OCI-LY7 (cell line): ENCODE measurements at regions not wholly inside any gene's neighbourhood (a gene's known extent, or its start where the extent isn't known, plus 50 kb on each side); places are given as distances from the start of the nearest gene placed in this dataset.
"Not testable (repeated sequence)": the region's sequence is repeated elsewhere in the genome, so short reads cannot be mapped to it uniquely, and the experiment has no call there.

Source experiments
- BruUV-seq: library from RNA; stranded (reverse); fragments of 400-500 nt; replicated peaks from 2 replicates; lab custom pipeline; 2021; lab: Mats Ljungman, UMichigan
- CTCF ChIA-PET: fragments of 300-600 bp; sonication (Branson Sonifier 250); formaldehyde crosslinking; loops from one replicate; lab custom pipeline; 2022; ENCODE audit warnings: antibody characterized with exemption; ENCODE audit not compliant: unreplicated experiment; lab: Charles Lee
- POLR2A ChIA-PET: fragments of 300-600 bp; sonication (Branson Sonifier 250); formaldehyde crosslinking; loops from one replicate; lab custom pipeline; 2022; ENCODE audit warnings: antibody characterized with exemption; lab: Charles Lee
- DNase-seq: peaks from one replicate; pipeline ENCODE4 v3.0.0-alpha.2; 2015; ENCODE audit warnings: low spot score
- H2AFZ ChIP-seq: fragments of 200-600 bp; sonication (generic), shearing (Covaris generic); 2 replicates; pipeline ENCODE4 v1.6.1; 2014; ENCODE audit warnings: mild to moderate bottlenecking, antibody characterized with exemption, low read length, moderate library complexity
- H3K27ac ChIP-seq: fragments of 200-600 bp; sonication (generic); 2 replicates; pipeline ENCODE4 v1.5.1; 2014; ENCODE audit warnings: mixed run types, low read depth, mild to moderate bottlenecking, moderate library complexity, low read length, inconsistent platforms; ENCODE audit not compliant: poor library complexity, severe bottlenecking
- H3K36me3 ChIP-seq: fragments of 200-600 bp; sonication (generic); 2 replicates; pipeline ENCODE4 v1.6.1; 2014; ENCODE audit warnings: mild to moderate bottlenecking, antibody characterized with exemption, low read length, moderate library complexity, mixed read lengths; ENCODE audit not compliant: insufficient read depth
- H3K4me1 ChIP-seq: fragments of 200-600 bp; sonication (generic); 2 replicates; pipeline ENCODE4 v1.5.1; 2014; ENCODE audit warnings: mild to moderate bottlenecking, low read length; ENCODE audit not compliant: insufficient read depth, poor library complexity, severe bottlenecking
- H3K4me2 ChIP-seq: fragments of 200-600 bp; sonication (generic); 2 replicates; pipeline ENCODE4 v1.6.1; 2014; ENCODE audit warnings: mild to moderate bottlenecking, low read length
- H3K4me3 ChIP-seq: fragments of 200-600 bp; sonication (generic); 2 replicates; pipeline ENCODE4 v1.5.1; 2014; ENCODE audit warnings: mild to moderate bottlenecking, low read depth, low read length; ENCODE audit not compliant: poor library complexity, severe bottlenecking
- H3K79me2 ChIP-seq: fragments of 200-600 bp; sonication (generic); 2 replicates; pipeline ENCODE4 v1.6.1; 2016; ENCODE audit warnings: low read depth, mild to moderate bottlenecking, low read length, moderate library complexity, mixed read lengths; ENCODE audit not compliant: insufficient read depth
- H3K9me2 ChIP-seq: fragments of 200-600 bp; sonication (generic); 2 replicates; pipeline ENCODE4 v1.6.1; 2016; ENCODE audit warnings: mild to moderate bottlenecking, low read length, mixed read lengths; ENCODE audit not compliant: insufficient read depth
- H3K9me3 ChIP-seq: fragments of 200-600 bp; sonication (generic); 2 replicates; pipeline ENCODE4 v1.6.1; 2014; ENCODE audit warnings: mild to moderate bottlenecking, mixed run types, low read length, mixed read lengths
- H4K20me1 ChIP-seq: fragments of 200-600 bp; sonication (generic); 2 replicates; pipeline ENCODE4 v1.6.1; 2014; ENCODE audit warnings: mild to moderate bottlenecking, antibody characterized with exemption, low read length, moderate library complexity, mixed read lengths; ENCODE audit not compliant: insufficient read depth
- CTCF ChIP-seq: fragments of 200-600 bp; sonication (generic); conservative IDR thresholded peaks from 2 replicates; pipeline ENCODE4 v1.5.1; 2014; ENCODE audit warnings: mild to moderate bottlenecking, antibody characterized with exemption, low read length, moderate library complexity, mixed read lengths
- EZH2phosphoT487 ChIP-seq: fragments of 200-600 bp; sonication (generic); IDR thresholded peaks from 2 replicates; pipeline ENCODE4 v1.6.1; 2018; ENCODE audit warnings: low read depth, borderline replicate concordance, mild to moderate bottlenecking, mixed run types, antibody characterized with exemption, low read length, moderate library complexity, mixed read lengths
- intact Hi-C: fragments of 100-400 bp; cut with micrococcal nuclease; formaldehyde crosslinking; loops from one replicate; pipeline ENCODE4 v1.10.0; 2022; ENCODE audit not compliant: unreplicated experiment

DNA sequence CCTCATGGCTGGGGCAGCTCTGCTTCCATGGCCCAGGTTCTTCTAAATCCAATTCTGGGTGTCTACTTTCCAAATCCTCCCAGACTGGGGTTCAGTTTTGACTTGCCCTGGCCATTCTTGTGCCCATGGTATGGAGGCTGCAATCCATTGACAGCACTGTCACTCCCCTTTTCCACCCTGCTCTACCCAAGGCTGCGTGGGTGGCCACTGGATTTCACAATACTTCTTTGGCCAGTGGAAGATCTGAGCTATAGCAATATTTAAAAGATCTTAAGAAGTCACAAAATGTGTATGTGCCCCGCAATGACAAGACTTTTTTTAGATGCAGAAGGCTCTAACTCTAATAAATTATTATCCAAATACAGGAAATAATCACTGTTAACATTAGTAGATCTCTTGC is 329.4 kb upstream of the CCL2 start:
- no peak overlapping the region for H2AFZ ChIP-seq
- H3K9me2 ChIP-seq: no peaks in the 10 kb centered on the region
- H4K20me1 ChIP-seq: no peaks in the 10 kb centered on the region
- intact Hi-C loops: no loop called here
- POLR2A ChIA-PET: interaction anchor here (0.6 kb wide), 1 partner anchor 21 kb away, joined by 3 read pairs; no protein-coding TSS in a partner anchor
- BruUV-seq: no TSS peak
- no peak overlapping the region for H3K4me3 ChIP-seq
- H3K27ac ChIP-seq: no peak overlapping the region
- H3K4me2 ChIP-seq: no peak overlapping the region
- no peak for DNase-seq
- H3K36me3 ChIP-seq: no peaks in the 10 kb centered on the region
- H3K9me3 ChIP-seq: no peaks in the 10 kb centered on the region
- no peaks in the 10 kb centered on the region for H3K79me2 ChIP-seq
- TF ChIP-seq EZH2phosphoT487: no peak
- no peak for TF ChIP-seq CTCF
- no peaks in the 10 kb centered on the region for H3K4me1 ChIP-seq
- CTCF ChIA-PET: no interaction called here

DNA sequence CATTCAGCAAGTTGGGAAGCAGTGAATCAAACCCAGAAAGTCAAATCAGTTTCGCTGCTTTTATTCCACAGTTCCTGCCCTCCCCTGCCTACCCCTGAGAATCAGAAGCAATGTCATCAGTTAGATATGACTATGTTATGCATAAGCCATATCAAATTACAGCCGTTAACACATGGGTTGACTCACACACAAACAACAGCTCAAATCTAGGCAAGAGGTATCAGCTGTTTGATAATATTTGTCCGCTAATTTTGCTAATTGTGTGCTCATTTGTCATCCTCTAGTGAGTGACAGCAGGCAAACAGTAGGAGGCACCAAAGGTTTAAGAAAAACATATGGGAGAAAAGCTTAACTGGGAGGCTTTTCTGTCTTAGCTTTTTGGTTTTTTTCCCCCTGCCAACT is 327.4 kb upstream of the CCL2 start:
- Histone ChIP-seq H3K9me2 (no peaks in the 10 kb centered on the region), H3K36me3 (no peaks in the 10 kb centered on the region), H3K9me3 (no peaks in the 10 kb centered on the region), H3K4me3 (no peak overlapping the region), H2AFZ (no peak overlapping the region), H4K20me1 (no peaks in the 10 kb centered on the region), H3K4me1 (no peaks in the 10 kb centered on the region), H3K79me2 (no peaks in the 10 kb centered on the region), H3K27ac (no peak overlapping the region), H3K4me2 (no peak overlapping the region)
- ChIA-PET POLR2A (interaction anchor here (0.7 kb wide), 1 partner anchor 10 kb away, joined by 3 read pairs; no protein-coding TSS in a partner anchor), CTCF (no interaction called here)
- TF ChIP-seq CTCF (0 out of 2 replicates have a peak, but pooled peaks have one; percentile 23), EZH2phosphoT487 (no peak)
- BruUV-seq: no TSS peak
- DNase-seq: no peak
- intact Hi-C loops: no loop called here

DNA sequence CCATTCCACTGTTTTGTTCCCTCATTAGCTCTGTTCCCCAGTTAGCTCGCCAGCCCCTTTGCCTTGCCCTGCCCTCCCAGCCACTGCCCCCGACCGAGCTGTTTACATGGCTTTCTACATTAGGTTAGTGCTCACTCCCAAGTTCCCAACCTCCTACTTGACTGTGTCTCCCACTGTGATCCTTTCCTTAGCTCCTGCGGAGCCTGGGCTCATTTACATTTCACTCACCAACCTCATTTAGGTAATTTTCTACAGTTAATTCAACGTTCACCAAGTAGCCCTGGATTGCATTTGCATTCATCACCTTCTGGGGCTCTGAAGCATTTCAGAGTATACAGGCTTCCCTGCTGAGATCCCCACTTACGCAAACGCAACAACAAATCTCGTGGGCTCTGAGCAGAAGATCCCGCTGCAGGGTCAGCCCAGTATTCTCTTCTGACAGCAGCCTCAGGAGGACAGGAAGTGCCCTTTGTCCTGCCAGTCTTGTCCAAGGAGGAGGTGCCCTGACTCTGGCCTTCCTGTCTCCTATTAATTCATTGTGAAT is 325.8 kb upstream of the CCL2 start:
- Histone ChIP-seq H3K27ac (no peak overlapping the region), H2AFZ (no peak overlapping the region), H3K4me2 (no peak overlapping the region), H4K20me1 (no peaks in the 10 kb centered on the region), H3K9me3 (no peaks in the 10 kb centered on the region), H3K9me2 (no peaks in the 10 kb centered on the region), H3K4me1 (no peaks in the 10 kb centered on the region), H3K4me3 (no peak overlapping the region), H3K36me3 (no peaks in the 10 kb centered on the region), H3K79me2 (no peaks in the 10 kb centered on the region)
- DNase-seq: no peak
- TF ChIP-seq CTCF: no peak
- no peak for TF ChIP-seq EZH2phosphoT487
- no TSS peak for BruUV-seq
- POLR2A ChIA-PET: no interaction called here
- CTCF ChIA-PET: interaction anchor here (0.6 kb wide), 1 partner anchor 163 kb away, joined by 3 read pairs; no protein-coding TSS in a partner anchor
- intact Hi-C loops: no loop called here

- H3K4me1 ChIP-seq, H3K4me2 ChIP-seq, H3K79me2 ChIP-seq, H3K36me3 ChIP-seq, H3K27ac ChIP-seq, H3K4me3 ChIP-seq, intact Hi-C loops, H4K20me1 ChIP-seq, H2AFZ ChIP-seq, DNase-seq, CTCF ChIA-PET, H3K9me2 ChIP-seq, H3K9me3 ChIP-seq, BruUV-seq: not testable (repeated sequence)
- POLR2A ChIA-PET: interaction anchor here (0.6 kb wide), 1 partner anchor 478 kb away, joined by 3 read pairs; no protein-coding TSS in a partner anchor
These were observed 323.8 kb upstream of the CCL2 start for GRCh38 chr17:33931148-33931814.
